ENCODE measurements at regions not wholly inside any gene's neighbourhood (a gene's known extent, or its start where the extent isn't known, plus 50 kb on each side); places are given as distances from the start of the nearest gene placed in this dataset.

GRCh38 chrX:68938244-68939004, 109.6 kb downstream of the EFNB1 start:
- TF ChIP-seq, protein P1, sequence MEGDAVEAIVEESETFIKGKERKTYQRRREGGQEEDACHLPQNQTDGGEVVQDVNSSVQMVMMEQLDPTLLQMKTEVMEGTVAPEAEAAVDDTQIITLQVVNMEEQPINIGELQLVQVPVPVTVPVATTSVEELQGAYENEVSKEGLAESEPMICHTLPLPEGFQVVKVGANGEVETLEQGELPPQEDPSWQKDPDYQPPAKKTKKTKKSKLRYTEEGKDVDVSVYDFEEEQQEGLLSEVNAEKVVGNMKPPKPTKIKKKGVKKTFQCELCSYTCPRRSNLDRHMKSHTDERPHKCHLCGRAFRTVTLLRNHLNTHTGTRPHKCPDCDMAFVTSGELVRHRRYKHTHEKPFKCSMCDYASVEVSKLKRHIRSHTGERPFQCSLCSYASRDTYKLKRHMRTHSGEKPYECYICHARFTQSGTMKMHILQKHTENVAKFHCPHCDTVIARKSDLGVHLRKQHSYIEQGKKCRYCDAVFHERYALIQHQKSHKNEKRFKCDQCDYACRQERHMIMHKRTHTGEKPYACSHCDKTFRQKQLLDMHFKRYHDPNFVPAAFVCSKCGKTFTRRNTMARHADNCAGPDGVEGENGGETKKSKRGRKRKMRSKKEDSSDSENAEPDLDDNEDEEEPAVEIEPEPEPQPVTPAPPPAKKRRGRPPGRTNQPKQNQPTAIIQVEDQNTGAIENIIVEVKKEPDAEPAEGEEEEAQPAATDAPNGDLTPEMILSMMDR (IDR thresholded peaks at IDR 0.05; ENCODE audit: low read depth, low read length, missing input control), result no peak
- TF ChIP-seq YY1 (IDR thresholded peaks at IDR 0.05) (no peak), RAD21 (IDR thresholded peaks at IDR 0.05) (peak in 1 of 2 donors; percentile 15), RXRA (IDR thresholded peaks at IDR 0.05) (no peak), FOXA1 (IDR thresholded peaks at IDR 0.05) (no peak), NR2F2 (IDR thresholded peaks at IDR 0.05) (no peak), ATF3 (IDR thresholded peaks at IDR 0.05) (no peak)

Measured in liver (tissue), 3 donors.